ENCODE measurements at regions not wholly inside any gene's neighbourhood (a gene's known extent, or its start where the extent isn't known, plus 50 kb on each side); places are given as distances from the start of the nearest gene placed in this dataset.
"Not testable (repeated sequence)": the region's sequence is repeated elsewhere in the genome, so short reads cannot be mapped to it uniquely, and the experiment has no call there.

GRCh38 chr15:24509714-24510113 lies 165.9 kb upstream of the NPAP1 start:
- DNase-seq (ENCODE audit: low spot score), result not testable (repeated sequence)

- not testable (repeated sequence) for DNase-seq (ENCODE audit: low spot score)
Observed at GRCh38 chr15:24511598-24511997, 164.0 kb upstream of the NPAP1 start.

GRCh38 chr15:24518772-24519171 lies 156.8 kb upstream of the NPAP1 start:
- DNase-seq (ENCODE audit: low spot score), result not testable (repeated sequence)

- DNase-seq (ENCODE audit: low spot score), result not testable (repeated sequence)
Observed at GRCh38 chr15:24531235-24531634, 144.3 kb upstream of the NPAP1 start.

- not testable (repeated sequence) for DNase-seq (ENCODE audit: low spot score)
Observed at GRCh38 chr15:24534032-24534431, 141.5 kb upstream of the NPAP1 start.

DNA sequence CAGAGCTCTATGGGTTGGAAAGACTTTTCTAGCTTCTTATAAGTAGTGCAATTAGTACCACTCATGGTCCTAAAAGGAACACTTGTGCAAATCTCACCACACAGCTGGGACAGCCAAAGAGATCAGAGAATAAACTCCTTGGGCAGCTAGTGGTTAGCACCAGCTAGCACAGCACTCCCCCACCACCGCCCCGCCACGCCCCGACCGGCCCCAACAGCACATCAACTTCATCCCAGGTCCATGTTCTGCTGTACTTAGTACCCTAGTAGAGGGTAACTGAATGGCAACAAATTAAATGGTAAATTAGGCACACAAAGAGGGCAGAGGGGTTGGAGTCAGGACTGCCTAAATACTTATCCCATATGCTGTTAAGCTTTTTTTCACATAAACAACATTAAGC lies 118.3 kb upstream of the NPAP1 start:
- not testable (repeated sequence) for DNase-seq (ENCODE audit: low spot score)

- no peak for DNase-seq (ENCODE audit: low spot score)
Observed at GRCh38 chr15:24607636-24608035, 67.9 kb upstream of the NPAP1 start.

- DNase-seq (ENCODE audit: low spot score), result no peak
Observed at GRCh38 chr15:24617646-24618045, 57.9 kb upstream of the NPAP1 start.

DNA sequence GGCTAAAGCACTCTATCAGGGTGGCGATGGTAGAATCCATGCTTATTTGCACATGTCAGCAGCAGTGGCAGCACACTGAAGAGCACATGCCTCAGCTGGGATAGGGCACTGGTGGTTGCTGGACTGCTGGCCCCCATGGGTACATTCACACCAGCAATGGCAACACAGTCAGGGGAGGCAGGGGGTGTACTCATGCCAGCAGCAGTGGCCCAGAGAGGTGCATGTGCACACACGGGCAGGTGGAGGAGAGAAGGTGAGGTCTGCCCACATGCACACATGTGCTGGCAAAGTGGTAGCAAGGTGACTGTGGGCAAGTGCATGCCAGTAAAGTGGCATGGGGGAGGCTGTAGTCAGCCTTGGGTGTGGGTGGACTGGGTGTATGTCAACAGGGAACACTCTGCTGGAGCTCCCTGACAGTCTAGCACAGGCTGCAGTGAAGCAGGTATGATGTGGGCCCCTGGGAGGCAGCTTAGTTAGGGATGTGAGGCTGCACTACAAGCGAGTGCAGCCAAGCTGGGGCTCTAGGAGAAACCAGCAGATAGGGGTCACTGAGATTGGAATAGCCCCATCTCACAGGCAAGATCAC lies 53.9 kb upstream of the NPAP1 start:
- DNase-seq (ENCODE audit: low spot score), result no peak

All from D341Med (cell line).